ENCODE measurements at regions not wholly inside any gene's neighbourhood (a gene's known extent, or its start where the extent isn't known, plus 50 kb on each side); places are given as distances from the start of the nearest gene placed in this dataset.

DNA sequence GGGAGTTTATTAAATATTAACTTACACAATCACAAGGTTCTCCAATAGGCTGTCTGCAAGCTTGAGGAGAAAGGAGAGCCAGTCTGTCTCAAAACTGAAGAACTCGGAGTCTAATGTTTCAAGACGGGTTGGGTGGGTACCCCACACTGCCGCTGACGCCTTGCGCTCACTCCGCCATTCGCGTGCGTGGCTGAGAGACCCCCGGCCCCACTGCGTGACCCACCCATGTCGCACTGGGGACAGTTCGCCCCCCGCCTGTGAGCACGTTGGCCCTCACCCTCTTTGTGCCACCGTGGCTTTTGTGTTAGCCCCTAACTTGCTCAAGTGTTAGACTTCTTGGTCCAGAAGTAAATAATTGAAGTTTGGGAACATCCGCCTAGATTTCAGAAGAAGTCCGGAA lies 270.0 kb upstream of the ITGA1 start:
- no peak for TF ChIP-seq EZH2 (IDR thresholded peaks at IDR 0.05)
- no peak for TF ChIP-seq POLR2AphosphoS5 (IDR thresholded peaks at IDR 0.05; ENCODE audit: borderline replicate concordance, low read depth, low read length)

Measured in SK-N-MC (cell line).